NCI-H510A (cell line): ENCODE measurements at regions not wholly inside any gene's neighbourhood (a gene's known extent, or its start where the extent isn't known, plus 50 kb on each side); places are given as distances from the start of the nearest gene placed in this dataset.

ENCODE experiments used
- DNase-seq: peaks from one replicate; lab custom pipeline; 2025; lab: John Stamatoyannopoulos, UW

DNA sequence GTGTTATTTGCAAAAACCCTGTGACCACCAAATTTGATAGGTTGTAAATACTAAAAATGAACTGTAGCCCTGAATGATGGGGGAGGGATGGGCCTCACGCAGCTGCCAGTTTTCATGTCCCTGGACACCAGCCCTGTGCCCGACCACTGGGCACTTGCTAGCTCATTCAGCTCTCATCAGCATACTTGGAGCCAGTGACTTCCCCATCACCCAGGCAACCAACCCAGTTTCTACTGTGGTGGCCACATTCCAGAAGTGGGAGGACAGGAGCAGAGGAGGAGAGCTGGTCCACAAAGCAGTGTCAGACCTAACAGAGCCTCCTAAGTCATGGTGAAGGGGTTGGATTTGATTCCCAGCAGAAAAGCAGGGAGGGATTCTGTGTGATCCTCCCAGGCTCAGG, 128.2 kb downstream of the CPEB2 start:
- no peak for DNase-seq

GRCh38 chr4:15131551-15131950, 129.3 kb downstream of the CPEB2 start:
- no peak for DNase-seq

DNA sequence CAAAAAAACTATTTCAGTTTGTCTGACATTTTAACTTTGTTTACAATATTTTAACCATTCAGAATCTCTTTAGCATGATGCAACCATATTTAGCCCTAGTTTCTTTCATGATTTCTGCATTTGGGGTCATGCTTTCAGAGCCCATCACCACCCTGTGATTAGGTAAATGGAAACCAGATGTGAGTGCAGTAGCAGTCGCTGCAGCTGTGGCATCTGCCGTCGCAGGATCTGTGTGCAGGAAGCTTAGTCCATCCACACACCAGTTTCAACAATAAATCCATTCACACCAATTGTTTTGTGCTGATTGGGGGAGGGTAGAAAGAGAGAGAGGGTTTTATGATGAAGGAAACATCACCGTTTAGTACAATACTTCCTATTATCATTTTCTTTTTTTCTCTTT, 130.5 kb downstream of the CPEB2 start:
- no peak for DNase-seq

DNA sequence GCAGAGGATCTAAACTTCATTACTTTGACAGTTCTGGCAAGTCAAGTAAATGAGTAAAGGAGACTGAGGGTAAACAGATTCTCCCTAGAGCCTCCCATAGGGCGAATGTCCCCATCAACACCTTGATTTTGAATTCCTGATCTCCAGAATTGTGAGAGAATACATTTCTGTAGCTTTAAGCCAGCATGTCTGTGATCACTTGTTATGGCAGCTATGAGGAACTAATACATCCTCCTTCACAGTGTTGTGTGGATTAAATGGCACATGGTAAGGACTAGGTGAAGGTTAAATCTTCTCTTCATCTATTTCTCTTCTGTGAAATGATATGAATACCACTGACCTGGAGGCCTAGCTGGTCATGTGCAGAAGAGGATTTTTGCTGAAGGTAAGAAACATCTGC, 137.3 kb downstream of the CPEB2 start:
- no peak for DNase-seq

DNA sequence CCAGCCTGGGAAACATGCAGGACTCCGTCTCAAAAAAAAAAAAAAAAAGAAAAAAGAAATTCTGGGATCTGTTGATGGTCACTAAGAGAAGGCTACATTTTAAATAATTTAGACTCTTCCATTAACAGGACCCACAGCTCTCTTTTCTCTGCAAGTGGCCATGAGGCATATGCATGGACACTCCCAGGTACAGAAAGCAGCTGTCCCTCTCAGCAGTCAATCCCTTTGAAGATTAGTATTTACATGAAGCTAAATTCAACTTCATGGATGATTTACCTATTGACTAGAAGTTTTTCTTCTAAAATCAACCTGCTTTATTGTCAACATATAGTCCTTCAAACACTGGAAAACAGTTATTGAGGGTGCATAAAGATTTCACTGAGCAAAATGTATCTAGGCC, 139.9 kb downstream of the CPEB2 start:
- DNase-seq: no peak

DNA sequence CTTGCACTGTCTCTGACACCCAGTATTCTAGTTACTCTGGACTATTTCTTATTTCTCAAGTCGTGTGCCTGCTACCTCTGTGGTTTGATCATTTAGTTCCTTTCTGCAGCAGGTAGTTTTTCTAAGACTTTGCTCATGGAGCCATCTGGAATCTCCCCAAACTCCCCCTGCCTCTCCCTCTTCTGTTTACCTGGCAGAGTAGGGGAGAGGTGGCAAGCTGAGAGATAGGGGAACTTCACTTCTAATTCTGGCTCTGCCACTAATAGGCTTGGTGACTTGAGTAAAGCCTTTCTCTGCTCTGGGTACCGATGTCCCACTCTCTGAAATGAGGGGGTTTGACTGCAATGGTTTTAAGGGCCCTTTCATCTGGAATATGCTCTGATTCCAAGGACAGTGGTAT, 141.3 kb downstream of the CPEB2 start:
- DNase-seq: no peak

DNA sequence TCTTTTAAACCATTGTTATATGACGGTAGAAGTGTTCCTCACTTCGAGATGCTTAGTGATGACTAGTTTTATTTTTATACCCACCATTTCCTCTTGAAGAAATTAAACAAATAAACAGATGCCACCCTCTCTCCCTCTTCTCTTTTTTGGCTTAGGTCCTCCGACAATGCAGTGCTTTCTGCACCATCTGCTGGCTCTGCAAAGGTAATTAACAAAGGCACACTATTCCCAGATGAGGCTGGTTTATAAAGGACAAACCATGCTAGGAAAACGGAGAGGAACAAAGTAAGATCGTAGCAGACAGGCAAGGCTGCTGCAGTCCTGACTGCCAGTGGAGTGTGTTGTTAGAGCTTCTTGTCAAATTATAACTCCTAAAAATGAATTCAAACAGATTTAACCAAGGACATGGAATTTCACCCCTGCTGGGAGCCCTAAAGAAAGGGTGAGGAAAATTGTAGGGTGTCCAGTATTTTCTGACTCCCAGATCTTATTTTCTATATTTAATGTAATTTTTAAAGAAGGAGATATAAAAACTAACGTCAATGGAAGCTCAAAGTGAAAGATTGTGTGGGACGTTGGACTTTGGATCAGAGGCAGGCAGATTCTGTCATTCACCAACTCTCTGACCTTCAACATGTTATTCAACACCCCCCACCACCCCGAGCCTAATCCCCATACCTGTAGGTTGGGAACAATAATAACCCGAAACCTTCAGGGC, 142.1 kb downstream of the CPEB2 start:
- DNase-seq: no peak

DNA sequence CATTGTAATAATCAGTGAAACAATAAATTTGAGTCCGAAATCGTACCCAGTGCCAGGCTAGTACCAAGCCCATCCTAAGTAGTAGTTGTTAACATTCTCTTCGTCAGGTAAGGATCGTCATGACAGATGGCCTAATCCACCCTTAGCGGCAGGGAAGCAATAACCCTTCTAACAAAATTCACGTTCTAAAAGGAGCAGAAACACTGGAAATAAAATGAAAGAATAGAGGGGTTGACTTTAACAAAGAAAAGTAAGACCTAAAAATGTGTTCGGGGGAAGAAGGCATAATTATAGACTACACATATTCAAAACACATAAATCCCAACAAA, 142.7 kb downstream of the CPEB2 start:
- DNase-seq: no peak

DNA sequence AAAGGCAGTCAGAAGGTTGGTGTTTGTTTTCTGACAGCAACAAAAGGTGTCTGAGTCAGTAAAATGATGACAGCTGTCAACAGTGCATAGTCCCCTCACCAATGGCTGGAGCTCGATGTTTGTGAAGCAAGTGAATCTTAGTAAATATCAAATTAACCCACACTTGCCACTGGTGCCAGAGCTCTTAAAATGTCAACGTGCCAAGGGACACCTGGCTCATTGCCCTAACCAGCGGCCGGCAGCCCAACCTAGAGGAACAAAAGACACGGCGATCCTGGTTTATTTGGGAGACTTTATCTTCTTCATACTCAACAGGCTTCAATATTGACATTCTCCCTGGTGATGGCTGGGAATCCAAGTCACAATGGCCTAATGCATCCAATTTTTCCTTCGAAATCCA, 143.4 kb downstream of the CPEB2 start:
- no peak for DNase-seq

- no peak for DNase-seq
Measured at GRCh38 chr4:15147714-15148113, 145.4 kb downstream of the CPEB2 start.

GRCh38 chr4:15148199-15148598, 145.9 kb downstream of the CPEB2 start:
- no peak for DNase-seq

DNA sequence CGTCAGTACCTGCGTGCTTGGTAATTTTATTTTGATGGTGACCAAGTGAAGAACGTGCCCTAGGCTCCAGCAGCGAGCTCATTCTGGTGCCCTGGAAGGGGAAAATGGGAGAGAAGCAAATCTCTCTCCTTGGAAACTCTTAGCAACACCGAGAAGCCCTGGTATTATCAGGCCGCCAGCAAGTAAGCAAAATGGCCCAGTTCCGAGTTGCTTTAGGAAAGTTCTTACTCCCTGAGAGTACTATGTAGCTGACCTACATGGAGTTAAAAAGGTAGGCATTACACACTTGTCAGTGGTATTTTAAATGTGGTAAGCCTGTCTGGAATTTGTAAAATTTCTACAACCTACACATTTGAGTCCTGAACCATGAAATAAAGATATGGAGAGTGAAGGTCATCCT, 146.4 kb downstream of the CPEB2 start:
- DNase-seq: no peak

DNA sequence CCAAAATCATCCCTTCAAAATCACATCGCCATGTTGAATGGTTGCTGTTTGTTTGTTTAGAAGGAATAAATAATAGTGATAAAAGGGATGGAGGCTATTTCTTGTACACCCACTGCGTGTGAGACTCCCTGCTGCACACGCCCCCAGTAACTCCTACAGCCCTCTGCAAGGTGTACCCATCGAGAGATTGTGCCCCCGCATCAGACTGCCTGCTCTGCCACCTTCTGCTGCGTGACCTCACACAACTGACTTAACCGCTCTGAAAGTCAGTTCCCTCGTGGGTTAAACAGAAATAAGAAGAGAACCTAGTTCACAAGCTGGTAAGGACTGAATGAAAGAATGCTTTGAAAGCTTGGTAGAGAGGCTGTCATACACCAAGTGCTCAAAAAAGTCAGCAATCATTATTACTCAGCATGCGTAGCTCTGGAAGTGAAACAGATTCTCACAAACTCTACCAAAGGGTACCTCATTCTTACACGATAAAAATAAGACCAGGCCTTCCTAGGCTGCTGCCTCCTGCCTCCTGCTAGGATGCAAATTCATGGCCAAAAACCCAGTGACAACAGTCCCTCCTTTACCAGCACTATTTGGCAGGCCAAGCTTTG, 147.1 kb downstream of the CPEB2 start:
- DNase-seq: no peak

GRCh38 chr4:15149839-15150592, 147.7 kb downstream of the CPEB2 start:
- peak; percentile 31 for DNase-seq

- no peak for DNase-seq
Measured at GRCh38 chr4:15150631-15151030, 148.3 kb downstream of the CPEB2 start.

GRCh38 chr4:15151033-15151432, 148.8 kb downstream of the CPEB2 start:
- DNase-seq: no peak

- DNase-seq: no peak
Measured at GRCh38 chr4:15153662-15154061, 151.4 kb downstream of the CPEB2 start.

DNA sequence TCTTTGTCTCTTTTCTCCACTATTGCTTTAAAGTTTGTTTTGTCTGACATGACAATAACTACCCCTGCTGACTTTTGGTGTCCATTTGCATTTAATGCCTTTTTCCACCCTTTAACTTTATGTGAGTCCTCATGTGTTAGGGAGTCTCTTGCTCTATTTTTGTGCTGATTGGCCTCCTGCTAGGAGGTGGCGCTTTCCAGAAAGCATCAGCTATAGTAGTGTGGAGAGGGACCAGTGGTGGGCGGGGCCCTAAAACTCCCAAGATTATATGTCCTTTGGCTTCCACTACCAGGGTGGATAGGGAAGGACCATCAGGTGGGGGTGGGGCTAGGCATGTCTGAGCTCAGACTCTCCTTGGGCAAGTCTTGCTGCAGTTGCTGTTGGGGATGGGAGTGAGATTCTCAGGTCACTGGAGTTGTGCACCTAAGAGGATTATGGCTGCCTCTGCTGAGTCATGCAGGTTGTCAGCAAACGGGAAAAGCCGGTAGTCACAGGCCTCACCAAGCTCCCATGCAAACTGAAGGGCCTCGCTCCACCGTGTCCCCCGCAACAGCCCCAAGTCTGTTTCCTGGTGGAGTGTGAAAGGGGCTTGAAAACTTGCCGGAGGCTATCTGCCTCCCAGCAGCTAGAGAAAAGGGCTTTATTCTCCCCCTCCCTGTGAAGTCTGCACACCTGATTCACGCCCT, 156.3 kb downstream of the CPEB2 start:
- DNase-seq: no peak

DNA sequence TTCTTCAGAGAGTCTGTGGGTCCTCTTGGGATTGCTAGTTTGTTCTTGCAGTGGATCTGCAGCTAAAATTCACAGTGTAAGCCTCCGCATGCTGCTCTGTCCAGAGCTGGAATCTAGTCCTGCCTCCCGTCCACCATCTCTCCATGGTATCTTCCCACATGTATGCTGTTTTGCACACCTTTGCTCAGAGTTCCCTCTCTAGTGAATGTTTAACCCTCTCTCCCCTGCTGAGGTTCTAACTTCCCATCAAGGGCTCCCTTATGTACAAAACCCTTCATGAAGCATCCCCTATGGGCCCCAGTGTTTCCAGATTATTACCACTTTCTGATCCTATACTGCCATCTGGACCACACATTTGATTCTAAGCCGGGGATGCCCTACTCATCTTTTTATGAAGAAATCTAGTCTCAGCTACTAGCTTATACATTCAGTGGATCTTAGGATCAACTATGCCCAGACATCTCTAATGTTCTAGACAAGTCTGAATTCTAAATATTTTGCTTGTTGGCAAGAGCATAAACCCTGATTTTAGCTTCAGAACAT, 157.3 kb downstream of the CPEB2 start:
- DNase-seq: no peak

DNA sequence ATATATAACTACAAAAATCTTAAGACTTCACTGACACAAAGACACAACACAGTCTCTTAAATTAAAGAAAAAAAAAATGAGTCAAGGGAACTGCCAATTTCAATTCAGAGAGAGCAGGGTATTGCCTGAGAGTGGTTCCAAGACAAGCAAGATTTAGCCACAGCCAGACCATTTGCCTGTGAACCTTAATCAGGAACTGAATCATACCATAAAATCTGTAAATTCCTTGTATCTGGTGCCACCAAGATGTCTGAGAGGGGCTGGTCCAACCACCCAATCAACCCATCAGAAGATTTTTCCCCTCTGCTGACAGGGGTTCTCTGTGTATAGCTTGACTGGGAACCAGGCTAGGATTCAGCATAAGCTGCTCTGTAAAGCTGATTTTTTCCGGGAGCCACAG, 159.2 kb downstream of the CPEB2 start:
- DNase-seq: no peak

DNA sequence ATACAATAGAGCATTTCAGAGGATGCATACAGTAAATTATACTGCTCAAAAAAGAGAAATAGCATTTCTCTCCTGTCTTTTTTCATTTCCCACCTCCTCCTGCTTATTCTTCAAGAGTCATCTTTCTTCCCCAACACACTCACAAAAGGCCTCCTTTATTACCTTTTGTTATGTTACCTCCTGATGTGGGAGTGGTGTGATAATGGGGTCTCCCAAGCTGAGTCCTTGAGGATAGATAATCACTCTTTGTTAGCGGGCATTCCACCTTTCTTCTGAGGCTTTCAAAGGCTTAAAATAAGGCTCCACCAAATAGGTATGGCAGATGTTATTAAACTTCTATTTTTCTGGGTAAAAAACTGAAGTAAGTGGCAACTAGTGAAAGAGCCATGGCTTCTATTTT, 159.8 kb downstream of the CPEB2 start:
- DNase-seq: no peak

DNA sequence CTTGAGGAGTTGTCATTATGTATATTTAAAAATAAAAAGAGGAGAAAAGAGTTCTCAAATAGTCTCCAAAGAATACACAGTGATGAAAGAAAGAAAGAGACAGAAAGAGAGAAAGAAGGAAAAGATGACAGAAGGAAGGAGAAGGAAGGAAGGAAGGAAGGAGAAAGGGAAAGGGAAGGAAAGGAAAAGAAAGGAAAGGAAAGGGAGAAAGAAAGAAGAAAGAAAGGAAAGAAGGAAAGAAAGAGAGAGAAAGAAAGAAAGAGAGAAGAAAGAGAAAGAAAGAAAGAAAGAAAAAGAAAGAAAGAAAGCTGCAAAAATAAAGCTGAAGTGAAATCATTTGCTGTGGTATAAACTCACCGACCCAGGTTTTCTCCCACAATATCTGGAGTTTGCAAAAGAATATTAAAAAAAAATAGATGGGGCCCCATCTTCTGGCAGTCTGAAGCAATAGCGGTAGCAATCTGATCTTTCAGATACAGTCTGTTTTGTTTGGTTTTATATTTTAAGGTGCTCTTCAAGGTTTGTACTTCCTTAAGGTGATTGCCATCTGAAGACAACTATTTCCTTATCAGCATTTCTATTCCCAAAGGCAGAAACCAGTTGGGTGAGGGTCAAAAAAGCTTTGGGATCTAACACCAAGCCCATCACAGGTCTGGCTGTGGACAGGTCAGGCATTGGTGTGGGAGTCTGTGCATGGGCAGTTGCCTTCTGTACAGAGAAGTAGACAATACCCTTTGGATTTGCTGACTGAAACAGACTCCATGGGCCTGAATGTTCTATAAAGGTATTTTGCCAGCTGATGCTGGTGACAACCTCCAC, 160.4 kb downstream of the CPEB2 start:
- no peak for DNase-seq
